ENCODE measurements at regions not wholly inside any gene's neighbourhood (a gene's known extent, or its start where the extent isn't known, plus 50 kb on each side); places are given as distances from the start of the nearest gene placed in this dataset.

GRCh38 chr21:15309022-15309590 lies 244.3 kb upstream of the NRIP1 start:
- Mint-ChIP-seq H3K4me3 (no peak overlapping the region), H3K4me1 (peaks cover under 1% of the 10 kb centered on the region; the same call in 2 of the 3 replicates), H3K27ac (no peak overlapping the region), H3K27me3 (ENCODE audit: insufficient read depth, low read depth, poor library complexity) (peaks cover 1% of the 10 kb centered on the region), H3K9me3 (no peaks in the 10 kb centered on the region), H3K36me3 (ENCODE audit: low read depth) (no peaks in the 10 kb centered on the region)
- Histone ChIP-seq H3K4me3 (no peak overlapping the region), H3K4me1 (ENCODE audit: insufficient read depth) (no peaks in the 10 kb centered on the region), H4K20me1 (replicated peaks; ENCODE audit: insufficient read depth) (no peaks in the 10 kb centered on the region), H3K27ac (ENCODE audit: low read depth) (no peak overlapping the region), H3F3A (replicated peaks; ENCODE audit: low read depth) (no peaks in the 10 kb centered on the region), H3K79me2 (replicated peaks; ENCODE audit: insufficient read depth) (no peaks in the 10 kb centered on the region), H3K36me3 (ENCODE audit: insufficient read depth) (no peaks in the 10 kb centered on the region), H2AFZ (no peak overlapping the region), H3K4me2 (no peak overlapping the region), H3K9me2 (ENCODE audit: insufficient read depth) (no peaks in the 10 kb centered on the region), H3K27me3 (ENCODE audit: insufficient read depth) (no peaks in the 10 kb centered on the region)
- no peak for TF ChIP-seq ZNF114 (CRISPR knock-in tag; IDR thresholded peaks at IDR 0.05)
- no peak for TF ChIP-seq ETS1 (IDR thresholded peaks at IDR 0.05)
- no peak for TF ChIP-seq NANOG (IDR thresholded peaks at IDR 0.05; ENCODE audit: borderline replicate concordance)
- TF ChIP-seq POLR2AphosphoS5 (IDR thresholded peaks at IDR 0.05; ENCODE audit: low read depth): no peak
- no peak for TF ChIP-seq CREB1 (CRISPR knock-in tag; IDR thresholded peaks at IDR 0.05; ENCODE audit: low read depth)
- no peak for TF ChIP-seq EZH2phosphoT487 (IDR thresholded peaks at IDR 0.05; ENCODE audit: unreplicated experiment)
- TF ChIP-seq ZNF331 (CRISPR knock-in tag; IDR thresholded peaks at IDR 0.05; ENCODE audit: low read depth): no peak
- TF ChIP-seq REST (IDR thresholded peaks at IDR 0.05; ENCODE audit: unreplicated experiment): no peak
- no peak for TF ChIP-seq EZH2 (IDR thresholded peaks at IDR 0.05; ENCODE audit: low read depth, unreplicated experiment)
- TF ChIP-seq CTCF (conservative IDR thresholded peaks at IDR 0.05; ENCODE audit: low read depth in 2 of 2): no peak
- TF ChIP-seq ZNF462 (CRISPR knock-in tag; IDR thresholded peaks at IDR 0.05): no peak
- TF ChIP-seq STAT1 (IDR thresholded peaks at IDR 0.05; ENCODE audit: unreplicated experiment): no peak
- no peak for TF ChIP-seq JUNB (IDR thresholded peaks at IDR 0.05; ENCODE audit: unreplicated experiment)
- ATAC-seq (no peak), DNase-seq (ENCODE audit: low spot score) (no peak)

Data from GM23338 (cell line).